ENCODE measurements at regions not wholly inside any gene's neighbourhood (a gene's known extent, or its start where the extent isn't known, plus 50 kb on each side); places are given as distances from the start of the nearest gene placed in this dataset.

- peak overlapping the region; percentile 51 for H3K27ac ChIP-seq (ENCODE audit: control insufficient read depth, insufficient read depth, low read length)
- dilution Hi-C loops (cut with MboI; ENCODE audit: extremely low pct_ligation_motif_present, low sequenced_read_pairs): no loop called here
- peaks cover 11% of the 10 kb centered on the region for H3K4me1 ChIP-seq (ENCODE audit: control insufficient read depth, extremely low read depth, insufficient read depth, low read length)
- H3K4me2 ChIP-seq (ENCODE audit: control insufficient read depth, extremely low read depth, insufficient read depth, low read depth, low read length): peak overlapping the region; percentile 37
- TF ChIP-seq, protein P1, sequence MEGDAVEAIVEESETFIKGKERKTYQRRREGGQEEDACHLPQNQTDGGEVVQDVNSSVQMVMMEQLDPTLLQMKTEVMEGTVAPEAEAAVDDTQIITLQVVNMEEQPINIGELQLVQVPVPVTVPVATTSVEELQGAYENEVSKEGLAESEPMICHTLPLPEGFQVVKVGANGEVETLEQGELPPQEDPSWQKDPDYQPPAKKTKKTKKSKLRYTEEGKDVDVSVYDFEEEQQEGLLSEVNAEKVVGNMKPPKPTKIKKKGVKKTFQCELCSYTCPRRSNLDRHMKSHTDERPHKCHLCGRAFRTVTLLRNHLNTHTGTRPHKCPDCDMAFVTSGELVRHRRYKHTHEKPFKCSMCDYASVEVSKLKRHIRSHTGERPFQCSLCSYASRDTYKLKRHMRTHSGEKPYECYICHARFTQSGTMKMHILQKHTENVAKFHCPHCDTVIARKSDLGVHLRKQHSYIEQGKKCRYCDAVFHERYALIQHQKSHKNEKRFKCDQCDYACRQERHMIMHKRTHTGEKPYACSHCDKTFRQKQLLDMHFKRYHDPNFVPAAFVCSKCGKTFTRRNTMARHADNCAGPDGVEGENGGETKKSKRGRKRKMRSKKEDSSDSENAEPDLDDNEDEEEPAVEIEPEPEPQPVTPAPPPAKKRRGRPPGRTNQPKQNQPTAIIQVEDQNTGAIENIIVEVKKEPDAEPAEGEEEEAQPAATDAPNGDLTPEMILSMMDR (optimal IDR thresholded peaks at IDR 0.05 in 1 of 3, IDR thresholded peaks at IDR 0.05 in 1 of 3, conservative IDR thresholded peaks at IDR 0.05 in 1 of 3; ENCODE audit: extremely low read depth in 1 of 3, insufficient read depth in 2 of 3, low read length in 3 of 3): no peak
- TF ChIP-seq EZH2 (IDR thresholded peaks at IDR 0.05; ENCODE audit: low read length): no peak
- FAIRE-seq (no peak), DNase-seq (ENCODE audit: low read depth, low spot score) (no peak)
- H3K9ac ChIP-seq (ENCODE audit: control insufficient read depth, extremely low read depth, insufficient read depth, low read length): peak overlapping the region; percentile 0
- no peaks in the 10 kb centered on the region for H3K9me1 ChIP-seq (ENCODE audit: control insufficient read depth, extremely low read depth, insufficient read depth, low read length)
- no peaks in the 10 kb centered on the region for H3K9me3 ChIP-seq (ENCODE audit: control insufficient read depth, low read depth, low read length)
- no peaks in the 10 kb centered on the region for H3K79me2 ChIP-seq (ENCODE audit: control insufficient read depth, insufficient read depth, low read length)
- H4K20me1 ChIP-seq (ENCODE audit: control insufficient read depth, extremely low read depth, insufficient read depth, low read length): no peaks in the 10 kb centered on the region
- peak overlapping the region in 1 of 3 experiments; percentile 6 for H3K4me3 ChIP-seq (ENCODE audit: control insufficient read depth in 2 of 3, extremely low read depth in 1 of 3, insufficient read depth in 2 of 3, low read depth in 1 of 3, low read length in 3 of 3)
- no peaks in the 10 kb centered on the region for H3K27me3 ChIP-seq (ENCODE audit: control insufficient read depth, extremely low read depth, insufficient read depth, low read length)
- no peaks in the 10 kb centered on the region for H3K36me3 ChIP-seq (ENCODE audit: control insufficient read depth in 2 of 2, extremely low read depth in 1 of 2, insufficient read depth in 2 of 2, low read length in 2 of 2)
- peak overlapping the region; percentile 2 for H2AFZ ChIP-seq (ENCODE audit: control insufficient read depth, low read length)
Observed at GRCh38 chr2:128396500-128396891, 77.8 kb upstream of the HS6ST1 start.

- Histone ChIP-seq H3K9me3 (ENCODE audit: control insufficient read depth, low read depth, low read length) (no peaks in the 10 kb centered on the region), H3K4me2 (ENCODE audit: control insufficient read depth, extremely low read depth, insufficient read depth, low read depth, low read length) (no peak overlapping the region), H3K9ac (ENCODE audit: control insufficient read depth, extremely low read depth, insufficient read depth, low read length) (no peak overlapping the region), H3K79me2 (ENCODE audit: control insufficient read depth, insufficient read depth, low read length) (no peaks in the 10 kb centered on the region), H3K4me3 (ENCODE audit: control insufficient read depth in 2 of 3, extremely low read depth in 1 of 3, insufficient read depth in 2 of 3, low read depth in 1 of 3, low read length in 3 of 3) (no peak overlapping the region), H3K27me3 (ENCODE audit: control insufficient read depth, extremely low read depth, insufficient read depth, low read length) (no peaks in the 10 kb centered on the region), H3K9me1 (ENCODE audit: control insufficient read depth, extremely low read depth, insufficient read depth, low read length) (no peaks in the 10 kb centered on the region), H3K4me1 (ENCODE audit: control insufficient read depth, extremely low read depth, insufficient read depth, low read length) (peaks cover 11% of the 10 kb centered on the region), H4K20me1 (ENCODE audit: control insufficient read depth, extremely low read depth, insufficient read depth, low read length) (no peaks in the 10 kb centered on the region), H2AFZ (ENCODE audit: control insufficient read depth, low read length) (no peak overlapping the region), H3K36me3 (ENCODE audit: control insufficient read depth in 2 of 2, extremely low read depth in 1 of 2, insufficient read depth in 2 of 2, low read length in 2 of 2) (no peaks in the 10 kb centered on the region), H3K27ac (ENCODE audit: control insufficient read depth, insufficient read depth, low read length) (no peak overlapping the region)
- no peak for DNase-seq (ENCODE audit: low read depth, low spot score)
- TF ChIP-seq, protein P1 (optimal IDR thresholded peaks at IDR 0.05 in 1 of 3, IDR thresholded peaks at IDR 0.05 in 1 of 3, conservative IDR thresholded peaks at IDR 0.05 in 1 of 3; ENCODE audit: extremely low read depth in 1 of 3, insufficient read depth in 2 of 3, low read length in 3 of 3): no peak
- TF ChIP-seq EZH2 (IDR thresholded peaks at IDR 0.05; ENCODE audit: low read length): no peak
- no peak for FAIRE-seq
- dilution Hi-C loops (cut with MboI; ENCODE audit: extremely low pct_ligation_motif_present, low sequenced_read_pairs): no loop called here
Observed at GRCh38 chr2:128396946-128397345, 78.3 kb upstream of the HS6ST1 start.
